ENCODE measurements at regions not wholly inside any gene's neighbourhood (a gene's known extent, or its start where the extent isn't known, plus 50 kb on each side); places are given as distances from the start of the nearest gene placed in this dataset.
"Not testable (repeated sequence)": the region's sequence is repeated elsewhere in the genome, so short reads cannot be mapped to it uniquely, and the experiment has no call there.

GRCh38 chr1:161421456-161421855 lies 53.8 kb upstream of the CFAP126 start:
- Histone ChIP-seq H3K9me3 (no peaks in the 10 kb centered on the region), H3K36me3 (no peaks in the 10 kb centered on the region), H3K4me3 (peak overlapping the region in 1 of 2 donors; percentile 34), H3K4me1 (peaks cover 0 to 4% (median 0%) of the 10 kb centered on the region in 3 donors), H3K27me3 (peaks cover 19% of the 10 kb centered on the region), H3K27ac (no peak overlapping the region)
- WGBS, 2 donors (ENCODE audit: low coverage in 1 of 2) = 43 to 51% methylated on average over 7 to 9 of the region's 9 CpGs
- no peak for ATAC-seq
- no peak for TF ChIP-seq EP300 (IDR thresholded peaks at IDR 0.05)
- no peak for TF ChIP-seq CTCF (IDR thresholded peaks at IDR 0.05)
- no peak for TF ChIP-seq POLR2A (IDR thresholded peaks at IDR 0.05)
- no peak for TF ChIP-seq POLR2AphosphoS5 (IDR thresholded peaks at IDR 0.05)

DNA sequence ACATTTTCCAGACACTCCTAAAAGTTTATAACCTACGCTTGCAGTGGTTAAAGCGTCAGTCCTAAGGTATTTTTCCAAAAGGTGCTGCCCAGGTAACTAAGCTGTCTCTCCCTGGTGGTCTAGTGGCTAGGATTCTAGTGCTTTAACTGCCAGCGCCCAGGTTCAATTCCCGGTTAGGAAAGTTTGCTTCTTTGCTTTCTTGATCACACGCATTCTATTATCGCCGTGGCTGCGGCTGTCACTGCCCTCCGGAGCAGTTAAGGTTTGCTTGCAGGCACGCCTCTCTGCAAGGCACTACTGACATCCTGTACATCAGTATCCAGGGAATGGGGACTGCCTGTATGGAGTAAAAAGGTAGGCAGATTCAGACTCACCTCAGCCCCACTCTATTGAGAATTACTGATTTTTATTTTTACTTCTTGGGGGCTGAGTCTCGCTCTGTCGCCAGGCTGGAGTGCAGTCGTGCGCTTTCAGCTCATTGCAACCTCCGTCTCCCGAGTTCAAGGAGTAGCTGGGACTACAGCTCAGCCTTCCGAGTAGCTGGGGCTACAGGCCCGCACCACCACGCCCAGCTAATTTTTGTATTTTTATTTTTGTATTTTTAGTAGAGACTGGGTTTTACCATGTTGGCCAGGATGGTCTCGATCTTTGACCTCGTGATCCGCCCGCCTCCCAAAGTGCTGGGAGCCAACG lies 53.2 kb upstream of the CFAP126 start:
- WGBS, 2 donors (ENCODE audit: low coverage in 1 of 2) = 67 to 77% methylated on average over 9 to 21 of the region's 24 CpGs

GRCh38 chr1:161417536-161417935 lies 49.9 kb upstream of the CFAP126 start:
- not testable (repeated sequence) for H3K4me1 ChIP-seq, H3K36me3 ChIP-seq, H3K27ac ChIP-seq, H3K4me3 ChIP-seq, ATAC-seq, H3K9me3 ChIP-seq
- 68% methylated on average over 3 of the region's 4 CpGs; no CpG with 5 or more reads in 1 of the 2 donors for WGBS, 2 donors (ENCODE audit: low coverage in 1 of 2)
- peaks cover 17% of the 10 kb centered on the region for H3K27me3 ChIP-seq

More for the DNA sequence above, 53.2 kb upstream of the CFAP126 start:
- H3K36me3 ChIP-seq = no peaks in the 10 kb centered on the region
- no peak overlapping the region for H3K4me3 ChIP-seq
- peaks cover 0 to 4% (median 0%) of the 10 kb centered on the region in 3 donors for H3K4me1 ChIP-seq
- H3K27me3 ChIP-seq = peaks cover 17% of the 10 kb centered on the region
- ATAC-seq = no peak
- no peaks in the 10 kb centered on the region for H3K9me3 ChIP-seq
- no peak overlapping the region for H3K27ac ChIP-seq
- no peak for TF ChIP-seq EP300 (IDR thresholded peaks at IDR 0.05)
- no peak for TF ChIP-seq CTCF (IDR thresholded peaks at IDR 0.05)
- TF ChIP-seq POLR2AphosphoS5 (IDR thresholded peaks at IDR 0.05) = no peak
- no peak for TF ChIP-seq POLR2A (IDR thresholded peaks at IDR 0.05)

Measured in gastroesophageal sphincter (tissue), 4 donors.